H1 (cell line): ENCODE measurements at regions not wholly inside any gene's neighbourhood (a gene's known extent, or its start where the extent isn't known, plus 50 kb on each side); places are given as distances from the start of the nearest gene placed in this dataset.

Experiments used
- CTCF ChIA-PET: fragments of 300-600 bp; sonication (Branson Sonifier 250); formaldehyde crosslinking; loops from one replicate; lab custom pipeline; 2021; ENCODE audit not compliant: partially characterized antibody; lab: Charles Lee
- POLR2A ChIA-PET: fragments of 300-600 bp; sonication (Branson Sonifier 250); formaldehyde crosslinking; loops from one replicate; lab custom pipeline; 2021; ENCODE audit warnings: inconsistent platforms; ENCODE audit not compliant: partially characterized antibody; lab: Charles Lee
- DNase-seq, 2 experiments: peaks; one replicate each; pipeline versions ENCODE4 v3.0.0 to v3.0.0-alpha.2; 2010 to 2022; ENCODE audit warnings: low spot score in 2 of 2, low read depth in 1 of 2, mixed read lengths in 1 of 2
- FAIRE-seq: peaks from 2 replicates; lab custom pipeline; 2011; peaks lifted over from hg19 to GRCh38; lab: Jason Lieb, UNC
- H2AFZ ChIP-seq: 2 replicates; pipeline ENCODE4 v1.8.1; 2012; ENCODE audit warnings: low read length, inconsistent platforms
- H2AK5ac ChIP-seq: 2 replicates; pipeline ENCODE4 v1.6.1; 2013; ENCODE audit warnings: low read depth, low read length
- H2BK120ac ChIP-seq: replicated peaks from 2 replicates; pipeline ENCODE3; 2013; ENCODE audit warnings: low read depth, low read length, inconsistent platforms
- H2BK12ac ChIP-seq: 2 replicates; pipeline ENCODE4 v1.6.1; 2013; ENCODE audit warnings: low read depth, low read length
- H2BK15ac ChIP-seq: 2 replicates; pipeline ENCODE4 v1.6.1; 2013; ENCODE audit warnings: low read length
- H2BK20ac ChIP-seq: 2 replicates; pipeline ENCODE4 v1.6.1; 2013; ENCODE audit warnings: low read length
- H2BK5ac ChIP-seq: 2 replicates; pipeline ENCODE4 v1.6.1; 2013; ENCODE audit warnings: low read depth, low read length
- H3K14ac ChIP-seq: 2 replicates; pipeline ENCODE4 v1.6.1; 2013; ENCODE audit warnings: inconsistent platforms; ENCODE audit not compliant: insufficient read length
- H3K18ac ChIP-seq: 2 replicates; pipeline ENCODE4 v1.6.1; 2013; ENCODE audit warnings: low read length; ENCODE audit errors: extremely low read depth
- H3K23ac ChIP-seq: 2 replicates; pipeline ENCODE4 v1.6.1; 2013; ENCODE audit warnings: inconsistent platforms; ENCODE audit not compliant: insufficient read length
- H3K23me2 ChIP-seq: 2 replicates; pipeline ENCODE4 v1.6.1; 2013; ENCODE audit warnings: low read depth, low read length
- H3K27ac ChIP-seq: 2 replicates; pipeline ENCODE4 v1.6.1; 2011; ENCODE audit warnings: low read depth, low read length, inconsistent platforms
- H3K27me3 ChIP-seq, 4 experiments: replicated peaks in 1 of 4; 1 replicate in 1 of 4; 2 replicates in 3 of 4; pipeline versions ENCODE4 v1.6.1 to v1.8.1; 2011 to 2013; ENCODE audit warnings: low read length in 3 of 4, mild to moderate bottlenecking in 3 of 4, inconsistent platforms in 2 of 4, mixed read lengths in 2 of 4, moderate library complexity in 1 of 4; ENCODE audit not compliant: control insufficient read depth in 3 of 4, insufficient read depth in 3 of 4; ENCODE audit errors: extremely low read depth in 1 of 4
- H3K36me3 ChIP-seq, 4 experiments: 2 replicates each; pipeline versions ENCODE4 v1.6.1 to v1.8.1; 2011 to 2013; ENCODE audit warnings: mild to moderate bottlenecking in 4 of 4, low read length in 3 of 4, moderate library complexity in 2 of 4, control low read depth in 1 of 4, inconsistent platforms in 1 of 4; ENCODE audit not compliant: insufficient read depth in 4 of 4, control insufficient read depth in 2 of 4
- H3K4ac ChIP-seq: replicated peaks from 2 replicates; pipeline ENCODE3; 2013; ENCODE audit warnings: low read length, low read depth, mixed read lengths, inconsistent platforms; ENCODE audit not compliant: insufficient read length
- H3K4me1 ChIP-seq, 4 experiments: replicated peaks in 1 of 4; 1 replicate in 1 of 4; 2 replicates in 3 of 4; pipeline versions ENCODE4 v1.6.1 to v1.8.1; 2011 to 2013; ENCODE audit warnings: low read length in 3 of 4, inconsistent platforms in 2 of 4, mixed read lengths in 1 of 4; ENCODE audit not compliant: insufficient read depth in 4 of 4, control insufficient read depth in 3 of 4
- H3K4me2 ChIP-seq, 2 experiments: 2 replicates each; pipeline versions ENCODE4 v1.6.1 to v1.8.1; 2011 to 2013; ENCODE audit warnings: low read depth in 2 of 2, low read length in 2 of 2, control low read depth in 1 of 2, inconsistent platforms in 1 of 2, mild to moderate bottlenecking in 1 of 2; ENCODE audit not compliant: insufficient read depth in 1 of 2
- H3K4me3 ChIP-seq, 4 experiments: fragments of 200-600, 300-600 bp in 1 of 4; sonication (generic), shearing (Covaris generic), sonication (Bioruptor Twin) in 1 of 4; 2 replicates each; pipeline versions ENCODE4 v1.5.1 to v1.8.1; 2011 to 2016; ENCODE audit warnings: low read length in 4 of 4, low read depth in 3 of 4, control low read depth in 2 of 4, inconsistent platforms in 2 of 4, mild to moderate bottlenecking in 2 of 4, mixed read lengths in 1 of 4, moderate library complexity in 1 of 4; ENCODE audit not compliant: insufficient read depth in 2 of 4; ENCODE audit errors: extremely low read depth in 1 of 4
- H3K56ac ChIP-seq: replicated peaks from 2 replicates; pipeline ENCODE3; 2013; ENCODE audit warnings: low read depth, mild to moderate bottlenecking, mixed read lengths, low read length, inconsistent platforms; ENCODE audit not compliant: insufficient read length
- H3K79me1 ChIP-seq: 2 replicates; pipeline ENCODE4 v1.6.1; 2013; ENCODE audit warnings: low read depth, low read length, control low read depth
- H3K79me2 ChIP-seq, 2 experiments: 2 replicates each; pipeline versions ENCODE4 v1.6.1 to v1.8.1; 2012 to 2013; ENCODE audit warnings: low read length in 2 of 2, mild to moderate bottlenecking in 2 of 2, inconsistent platforms in 1 of 2; ENCODE audit not compliant: insufficient read depth in 2 of 2, control insufficient read depth in 1 of 2
- H3K9ac ChIP-seq, 4 experiments: replicated peaks in 1 of 4; 1 replicate in 1 of 4; 2 replicates in 3 of 4; pipeline versions ENCODE4 v1.6.1 to v1.8.1; 2011 to 2013; ENCODE audit warnings: low read depth in 3 of 4, low read length in 3 of 4, control low read depth in 2 of 4, mild to moderate bottlenecking in 2 of 4, moderate library complexity in 2 of 4, inconsistent platforms in 1 of 4; ENCODE audit errors: extremely low read depth in 1 of 4
- H3K9me3 ChIP-seq, 2 experiments: 2 replicates each; pipeline versions ENCODE4 v1.6.1 to v1.8.1; 2012 to 2013; ENCODE audit warnings: mild to moderate bottlenecking in 2 of 2, moderate library complexity in 2 of 2, control low read depth in 1 of 2, inconsistent platforms in 1 of 2, low read depth in 1 of 2, low read length in 1 of 2, mixed read lengths in 1 of 2; ENCODE audit not compliant: insufficient read depth in 2 of 2
- H4K20me1 ChIP-seq, 2 experiments: replicated peaks in 1 of 2; 2 replicates each; pipeline versions ENCODE3 to v1.8.1; 2011 to 2013; ENCODE audit warnings: inconsistent platforms in 2 of 2, low read length in 2 of 2, mild to moderate bottlenecking in 1 of 2; ENCODE audit not compliant: insufficient read depth in 2 of 2, control insufficient read depth in 1 of 2
- H4K5ac ChIP-seq: 2 replicates; pipeline ENCODE4 v1.6.1; 2013; ENCODE audit warnings: low read length, low read depth, mixed read lengths, inconsistent platforms; ENCODE audit not compliant: insufficient read length
- H4K8ac ChIP-seq: 2 replicates; pipeline ENCODE4 v1.8.0; 2013; ENCODE audit warnings: mild to moderate bottlenecking, moderate library complexity, low read length, inconsistent platforms; ENCODE audit not compliant: insufficient read depth; ENCODE audit errors: extremely low read depth
- H4K91ac ChIP-seq: replicated peaks from 2 replicates; pipeline ENCODE3; 2013; ENCODE audit warnings: low read length, mixed read lengths, inconsistent platforms; ENCODE audit not compliant: insufficient read length
- BCL11A ChIP-seq, 2 experiments: IDR thresholded peaks; one replicate each; pipeline ENCODE4 v1.6.1; 2011; ENCODE audit warnings: low read depth in 2 of 2, low read length in 2 of 2, mild to moderate bottlenecking in 2 of 2
- CBX8 ChIP-seq: fragments of 300-800, 300-1000 bp; sonication (generic); IDR thresholded peaks from 2 replicates; pipeline ENCODE4 v1.7.1; 2016; ENCODE audit warnings: low read depth, low read length, borderline replicate concordance
- FOSL1 ChIP-seq: IDR thresholded peaks from 2 replicates; pipeline ENCODE4 v1.6.1; 2011; ENCODE audit warnings: mild to moderate bottlenecking, low read depth, low read length, moderate library complexity; ENCODE audit not compliant: insufficient read depth
- MAFK ChIP-seq: IDR thresholded peaks from 2 replicates; pipeline ENCODE4 v1.6.1; 2012; ENCODE audit warnings: low read depth, mild to moderate bottlenecking, improper control_type of control experiment, low read length
- MAX ChIP-seq: IDR thresholded peaks from 2 replicates; pipeline ENCODE4 v1.6.1; 2012; ENCODE audit warnings: inconsistent platforms
- RFX5 ChIP-seq: IDR thresholded peaks from 2 replicates; pipeline ENCODE4 v1.6.1; 2011; ENCODE audit warnings: low read depth, low read length, improper control_type of control experiment, borderline replicate concordance
- RNF2 ChIP-seq: fragments of 200-900, 300-1000 bp; sonication (generic); IDR thresholded peaks from 2 replicates; pipeline ENCODE4 v1.7.1; 2016; ENCODE audit warnings: borderline replicate concordance, low read depth, mild to moderate bottlenecking, antibody characterized with exemption, low read length; ENCODE audit not compliant: poor library complexity, severe bottlenecking; ENCODE audit errors: missing control alignments
- SAP30 ChIP-seq: fragments of 300-600 bp; sonication (generic); IDR thresholded peaks from 2 replicates; pipeline ENCODE4 v1.7.1; 2012; ENCODE audit warnings: low read length, moderate library complexity, mild to moderate bottlenecking, inconsistent platforms; ENCODE audit not compliant: insufficient read depth, insufficient replicate concordance
- SRF ChIP-seq: IDR thresholded peaks from 2 replicates; pipeline ENCODE4 v1.6.1; 2011; ENCODE audit warnings: mild to moderate bottlenecking, low read depth, low read length, moderate library complexity
- SUZ12 ChIP-seq: fragments of 200-600 bp; sonication (generic); IDR thresholded peaks from 2 replicates; pipeline ENCODE4 v1.6.1; 2012; ENCODE audit warnings: mild to moderate bottlenecking, inconsistent platforms, low read length, moderate library complexity, mixed read lengths
- TAF7 ChIP-seq: optimal IDR thresholded peaks from 2 replicates; pipeline ENCODE3; 2011; ENCODE audit warnings: low read depth, mild to moderate bottlenecking, inconsistent platforms, low read length, moderate library complexity, borderline replicate concordance
- TBP ChIP-seq: IDR thresholded peaks from 2 replicates; pipeline ENCODE4 v1.6.1; 2011; ENCODE audit warnings: low read depth, low read length, improper control_type of control experiment
- WGBS, 2 experiments: shearing (Covaris generic) in 1 of 2; methylation state at CpG; one replicate each; pipeline versions ENCODE4 v1.1.6 to v1.1.7; 2013 to 2015; ENCODE audit warnings: low lambda C conversion rate in 2 of 2, mixed read lengths in 2 of 2, inconsistent platforms in 1 of 2, low coverage in 1 of 2, missing lambda C conversion rate in 1 of 2; ENCODE audit not compliant: insufficient replicate concordance in 2 of 2, insufficient coverage in 1 of 2, insufficient read length in 1 of 2; ENCODE audit errors: extremely low coverage in 1 of 2, missing lambda C conversion rate in 1 of 2; 5-methylcytosine and 5-hydroxymethylcytosine counted together

- ChIA-PET CTCF (interaction anchor here (1.1 kb wide), 1 partner anchor 53 kb away, joined by 3 read pairs; no protein-coding TSS in a partner anchor), POLR2A (no interaction called here)
- FAIRE-seq: no peak
- Histone ChIP-seq H2BK20ac (no peak overlapping the region), H2BK12ac (no peak overlapping the region), H2AK5ac (no peak overlapping the region), H3K27ac (no peak overlapping the region), H3K4me2 (no peak overlapping the region), H2BK5ac (no peak overlapping the region), H2BK15ac (no peak overlapping the region), H3K27me3 (0 out of 7 replicates have a peak, but pooled peaks cover 0 to 2% (median 0%) of the 10 kb centered on the region in 4 experiments), H3K4me3 (no peak overlapping the region), H3K4me1 (peaks cover 2 to 8% (median 5%) of the 10 kb centered on the region in 4 experiments; a peak in 6 of 7 replicates), H3K23ac (no peak overlapping the region), H3K9ac (no peak overlapping the region), H3K9me3 (no peaks in the 10 kb centered on the region), H4K20me1 (no peaks in the 10 kb centered on the region), H3K79me1 (no peaks in the 10 kb centered on the region), H3K23me2 (no peaks in the 10 kb centered on the region), H3K56ac (no peak overlapping the region), H3K79me2 (no peaks in the 10 kb centered on the region), H3K14ac (no peak overlapping the region), H2AFZ (no peak overlapping the region), H2BK120ac (no peak overlapping the region), H3K4ac (no peak overlapping the region), H3K18ac (no peak overlapping the region), H4K91ac (no peak overlapping the region), H3K36me3 (no peaks in the 10 kb centered on the region), H4K8ac (no peak overlapping the region), H4K5ac (no peak overlapping the region)
- WGBS, 2 experiments: 83% methylated on average over 16 of the region's 16 CpGs; no CpG with 5 or more reads in 1 of the 2 experiments
- no peak for TF ChIP-seq CBX8
- no peak for TF ChIP-seq MAFK
- TF ChIP-seq RNF2: no peak
- no peak for TF ChIP-seq SUZ12
- TF ChIP-seq SAP30: no peak
- no peak for TF ChIP-seq SRF
- TF ChIP-seq TBP: no peak
- TF ChIP-seq MAX: no peak
- TF ChIP-seq RFX5: no peak
- TF ChIP-seq BCL11A (IDR thresholded peaks at IDR 0.05; ENCODE audit: low read depth in 2 of 2, low read length in 2 of 2): no peak
- no peak for TF ChIP-seq TAF7
- TF ChIP-seq FOSL1: no peak
- DNase-seq: no peak
Measured at GRCh38 chr13:111558700-111559088, 238.3 kb downstream of the TEX29 start.
